Keratinocyte (primary cell): ENCODE measurements at regions not wholly inside any gene's neighbourhood (a gene's known extent, or its start where the extent isn't known, plus 50 kb on each side); places are given as distances from the start of the nearest gene placed in this dataset.

Experiments
- DNase-seq: peaks from one replicate; pipeline ENCODE4 v3.0.0-alpha.2; 2011; ENCODE audit warnings: low read depth, missing footprints, low spot score
- FAIRE-seq: peaks from 2 replicates; lab custom pipeline; 2011; peaks lifted over from hg19 to GRCh38; lab: Jason Lieb, UNC
- H2AFZ ChIP-seq: 2 replicates; pipeline ENCODE4 v1.6.0; 2012; ENCODE audit warnings: low read length, control low read depth, inconsistent platforms; ENCODE audit not compliant: control insufficient read depth
- H3K27ac ChIP-seq: 2 replicates; pipeline ENCODE4 v1.5.1; 2011; ENCODE audit warnings: low read length; ENCODE audit not compliant: control insufficient read depth, insufficient read depth
- H3K27me3 ChIP-seq: 3 replicates; pipeline ENCODE4 v1.6.0; 2011; ENCODE audit warnings: low read length; ENCODE audit not compliant: control insufficient read depth, insufficient read depth; ENCODE audit errors: extremely low read depth
- H3K36me3 ChIP-seq, 2 experiments: 2 replicates in 1 of 2; 3 replicates in 1 of 2; pipeline ENCODE4 v1.5.1; 2011; ENCODE audit warnings: low read length in 2 of 2, mild to moderate bottlenecking in 1 of 2; ENCODE audit not compliant: control insufficient read depth in 2 of 2, insufficient read depth in 2 of 2; ENCODE audit errors: extremely low read depth in 1 of 2
- H3K4me1 ChIP-seq: 3 replicates; pipeline ENCODE4 v1.5.1; 2011; ENCODE audit warnings: low read length; ENCODE audit not compliant: control insufficient read depth, insufficient read depth; ENCODE audit errors: extremely low read depth
- H3K4me2 ChIP-seq: 3 replicates; pipeline ENCODE4 v1.6.0; 2011; ENCODE audit warnings: low read depth, low read length; ENCODE audit not compliant: control insufficient read depth, insufficient read depth; ENCODE audit errors: extremely low read depth
- H3K4me3 ChIP-seq, 3 experiments: fragments of 200-600 bp in 1 of 3; sonication (generic) in 1 of 3; 2 replicates in 2 of 3; 3 replicates in 1 of 3; pipeline ENCODE4 v1.5.1; 2011 to 2016; ENCODE audit warnings: low read length in 3 of 3, mild to moderate bottlenecking in 3 of 3, control low read depth in 2 of 3, inconsistent platforms in 1 of 3, low read depth in 1 of 3, mixed read lengths in 1 of 3, mixed run types in 1 of 3, moderate library complexity in 1 of 3; ENCODE audit not compliant: control insufficient read depth in 2 of 3, insufficient read depth in 2 of 3; ENCODE audit errors: extremely low read depth in 1 of 3
- H3K79me2 ChIP-seq: 2 replicates; pipeline ENCODE4 v1.6.0; 2012; ENCODE audit warnings: low read length; ENCODE audit not compliant: control insufficient read depth, insufficient read depth
- H3K9ac ChIP-seq: 3 replicates; pipeline ENCODE4 v1.6.0; 2011; ENCODE audit warnings: low read length; ENCODE audit not compliant: control insufficient read depth, insufficient read depth; ENCODE audit errors: extremely low read depth
- H3K9me1 ChIP-seq: 3 replicates; pipeline ENCODE4 v1.6.0; 2011; ENCODE audit warnings: low read length; ENCODE audit not compliant: control insufficient read depth, insufficient read depth; ENCODE audit errors: extremely low read depth
- H3K9me3 ChIP-seq: 2 replicates; pipeline ENCODE4 v1.5.1; 2012; ENCODE audit warnings: low read depth, low read length; ENCODE audit not compliant: control insufficient read depth
- H4K20me1 ChIP-seq: 3 replicates; pipeline ENCODE4 v1.6.0; 2011; ENCODE audit warnings: low read length; ENCODE audit not compliant: control insufficient read depth, insufficient read depth; ENCODE audit errors: extremely low read depth
- CTCF ChIP-seq, 3 experiments: IDR thresholded peaks in 1 of 3; conservative IDR thresholded peaks in 1 of 3; optimal IDR thresholded peaks in 1 of 3; 2 replicates in 2 of 3; 3 replicates in 1 of 3; pipeline versions ENCODE3 to v1.5.1; 2011; ENCODE audit warnings: low read length in 3 of 3, mild to moderate bottlenecking in 3 of 3, moderate library complexity in 2 of 3, control low read depth in 1 of 3, inconsistent platforms in 1 of 3; ENCODE audit not compliant: insufficient read depth in 2 of 3; ENCODE audit errors: extremely low read depth in 1 of 3
- EZH2 ChIP-seq: IDR thresholded peaks from one replicate; pipeline ENCODE4 v1.6.1; 2012; ENCODE audit warnings: inconsistent platforms, mild to moderate bottlenecking, low read length, moderate library complexity
- dilution Hi-C: fragments of 300-500 bp; cut with MboI; formaldehyde crosslinking; loops from one replicate; pipeline ENCODE4 v1.7.0; 2020; ENCODE audit warnings: low sequenced_read_pairs; ENCODE audit not compliant: extremely low pct_ligation_motif_present

- Histone ChIP-seq H3K4me2 (no peak overlapping the region), H3K4me3 (no peak overlapping the region), H3K9ac (no peak overlapping the region), H3K4me1 (no peaks in the 10 kb centered on the region), H2AFZ (no peak overlapping the region), H3K79me2 (no peaks in the 10 kb centered on the region), H4K20me1 (no peaks in the 10 kb centered on the region), H3K27me3 (no peaks in the 10 kb centered on the region), H3K27ac (no peak overlapping the region), H3K36me3 (no peaks in the 10 kb centered on the region), H3K9me3 (no peaks in the 10 kb centered on the region), H3K9me1 (no peaks in the 10 kb centered on the region)
- TF ChIP-seq EZH2 (no peak), CTCF (optimal IDR thresholded peaks at IDR 0.05 in 1 of 3, IDR thresholded peaks at IDR 0.05 in 1 of 3, conservative IDR thresholded peaks at IDR 0.05 in 1 of 3; ENCODE audit: extremely low read depth in 1 of 3, insufficient read depth in 2 of 3, low read length in 3 of 3) (no peak)
- DNase-seq (no peak), FAIRE-seq (no peak)
- dilution Hi-C loops = no loop called here
Measured at GRCh38 chr14:28875934-28876571, 109.5 kb downstream of the FOXG1 start.

GRCh38 chr14:28876572-28876945 is 110.0 kb downstream of the FOXG1 start:
- Histone ChIP-seq H3K36me3 (no peaks in the 10 kb centered on the region), H4K20me1 (no peaks in the 10 kb centered on the region), H3K9me1 (no peaks in the 10 kb centered on the region), H2AFZ (no peak overlapping the region), H3K4me3 (no peak overlapping the region), H3K27ac (no peak overlapping the region), H3K27me3 (no peaks in the 10 kb centered on the region), H3K9ac (no peak overlapping the region), H3K9me3 (no peaks in the 10 kb centered on the region), H3K4me2 (no peak overlapping the region), H3K4me1 (no peaks in the 10 kb centered on the region), H3K79me2 (no peaks in the 10 kb centered on the region)
- no peak for DNase-seq
- TF ChIP-seq CTCF (optimal IDR thresholded peaks at IDR 0.05 in 1 of 3, IDR thresholded peaks at IDR 0.05 in 1 of 3, conservative IDR thresholded peaks at IDR 0.05 in 1 of 3; ENCODE audit: extremely low read depth in 1 of 3, insufficient read depth in 2 of 3, low read length in 3 of 3) = no peak
- FAIRE-seq = no peak
- dilution Hi-C loops = no loop called here
